ENCODE measurements at regions not wholly inside any gene's neighbourhood (a gene's known extent, or its start where the extent isn't known, plus 50 kb on each side); places are given as distances from the start of the nearest gene placed in this dataset.

- no peak for DNase-seq (ENCODE audit: extremely low read depth, low read depth)
- TF ChIP-seq, protein P1, sequence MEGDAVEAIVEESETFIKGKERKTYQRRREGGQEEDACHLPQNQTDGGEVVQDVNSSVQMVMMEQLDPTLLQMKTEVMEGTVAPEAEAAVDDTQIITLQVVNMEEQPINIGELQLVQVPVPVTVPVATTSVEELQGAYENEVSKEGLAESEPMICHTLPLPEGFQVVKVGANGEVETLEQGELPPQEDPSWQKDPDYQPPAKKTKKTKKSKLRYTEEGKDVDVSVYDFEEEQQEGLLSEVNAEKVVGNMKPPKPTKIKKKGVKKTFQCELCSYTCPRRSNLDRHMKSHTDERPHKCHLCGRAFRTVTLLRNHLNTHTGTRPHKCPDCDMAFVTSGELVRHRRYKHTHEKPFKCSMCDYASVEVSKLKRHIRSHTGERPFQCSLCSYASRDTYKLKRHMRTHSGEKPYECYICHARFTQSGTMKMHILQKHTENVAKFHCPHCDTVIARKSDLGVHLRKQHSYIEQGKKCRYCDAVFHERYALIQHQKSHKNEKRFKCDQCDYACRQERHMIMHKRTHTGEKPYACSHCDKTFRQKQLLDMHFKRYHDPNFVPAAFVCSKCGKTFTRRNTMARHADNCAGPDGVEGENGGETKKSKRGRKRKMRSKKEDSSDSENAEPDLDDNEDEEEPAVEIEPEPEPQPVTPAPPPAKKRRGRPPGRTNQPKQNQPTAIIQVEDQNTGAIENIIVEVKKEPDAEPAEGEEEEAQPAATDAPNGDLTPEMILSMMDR (IDR thresholded peaks at IDR 0.05; ENCODE audit: low read depth, low read length, missing control alignments): no peak
- no peak overlapping the region for H3K4me3 ChIP-seq (replicated peaks; ENCODE audit: low read depth, low read length)
Measured at GRCh38 chr1:229999004-229999670, 67.9 kb upstream of the GALNT2 start.

GRCh38 chr1:230000493-230001184 lies 66.4 kb upstream of the GALNT2 start:
- TF ChIP-seq, protein P1 (IDR thresholded peaks at IDR 0.05; ENCODE audit: low read depth, low read length, missing control alignments): no peak
- no peak for DNase-seq (ENCODE audit: extremely low read depth, low read depth)
- no peak overlapping the region for H3K4me3 ChIP-seq (replicated peaks; ENCODE audit: low read depth, low read length)

GRCh38 chr1:230002164-230002803 lies 64.8 kb upstream of the GALNT2 start:
- H3K4me3 ChIP-seq (replicated peaks; ENCODE audit: low read depth, low read length): no peak overlapping the region
- DNase-seq (ENCODE audit: extremely low read depth, low read depth): no peak
- TF ChIP-seq, protein P1 (IDR thresholded peaks at IDR 0.05; ENCODE audit: low read depth, low read length, missing control alignments): no peak

GRCh38 chr1:230003409-230003808 lies 63.6 kb upstream of the GALNT2 start:
- H3K4me3 ChIP-seq (replicated peaks; ENCODE audit: low read depth, low read length): no peak overlapping the region
- TF ChIP-seq, protein P1 (IDR thresholded peaks at IDR 0.05; ENCODE audit: low read depth, low read length, missing control alignments): no peak
- no peak for DNase-seq (ENCODE audit: extremely low read depth, low read depth)

GRCh38 chr1:230005040-230005439 lies 62.0 kb upstream of the GALNT2 start:
- TF ChIP-seq, protein P1 (IDR thresholded peaks at IDR 0.05; ENCODE audit: low read depth, low read length, missing control alignments): no peak
- DNase-seq (ENCODE audit: extremely low read depth, low read depth): no peak
- H3K4me3 ChIP-seq (replicated peaks; ENCODE audit: low read depth, low read length): no peak overlapping the region

- H3K4me3 ChIP-seq (replicated peaks; ENCODE audit: low read depth, low read length): no peak overlapping the region
- TF ChIP-seq, protein P1 (IDR thresholded peaks at IDR 0.05; ENCODE audit: low read depth, low read length, missing control alignments): no peak
- no peak for DNase-seq (ENCODE audit: extremely low read depth, low read depth)
Measured at GRCh38 chr1:230008721-230009120, 58.3 kb upstream of the GALNT2 start.
